Spleen (tissue), 7 donors: ENCODE measurements at regions not wholly inside any gene's neighbourhood (a gene's known extent, or its start where the extent isn't known, plus 50 kb on each side); places are given as distances from the start of the nearest gene placed in this dataset.

Source experiments
- CTCF ChIP-seq, 11 experiments: fragments of 200-600 bp in 7 of 11; fragments of 450-650 bp in 4 of 11; sonication (generic) in 4 of 11; IDR thresholded peaks in 8 of 11; conservative IDR thresholded peaks in 3 of 11; 1 replicate in 7 of 11; 2 replicates in 4 of 11; pipeline versions ENCODE4 v1.4.0 to v1.8.0; 2016 to 2021; ENCODE audit warnings: antibody characterized with exemption in 11 of 11, inconsistent platforms in 4 of 11, mild to moderate bottlenecking in 1 of 11
- POLR2A ChIP-seq, 3 donors: fragments of 450-650 bp; IDR thresholded peaks; one replicate each; pipeline ENCODE4 v1.5.1; 2017; ENCODE audit warnings: antibody characterized with exemption in 3 of 3, mild to moderate bottlenecking in 1 of 3
- POLR2AphosphoS5 ChIP-seq, 3 donors: sonication (generic); formaldehyde crosslinking; IDR thresholded peaks; one replicate each; pipeline ENCODE4 v1.5.1; 2017; ENCODE audit warnings: antibody characterized with exemption in 3 of 3
- donor health status: DM: no; HTN: no; CAD: no; lungs with moderate emphysema.
- donor health status: DM: no; HTN: no; CAD: no.
- donor health status: DM: no; HTN: no; CAD: no.

GRCh38 chr4:124873361-124874171 lies 161.0 kb upstream of the ANKRD50 start:
- TF ChIP-seq CTCF (IDR thresholded peaks at IDR 0.05 in 8 of 11, conservative IDR thresholded peaks at IDR 0.05 in 3 of 11) (no peak), POLR2A (IDR thresholded peaks at IDR 0.05) (no peak), POLR2AphosphoS5 (IDR thresholded peaks at IDR 0.05) (no peak)
